BLaER1 (cell line): ENCODE measurements at regions not wholly inside any gene's neighbourhood (a gene's known extent, or its start where the extent isn't known, plus 50 kb on each side); places are given as distances from the start of the nearest gene placed in this dataset.

Experiments used
- H3K27ac ChIP-seq: shearing (Covaris generic); formaldehyde crosslinking; 2 replicates; pipeline ENCODE4 v1.8.1; 2022
- H3K27me3 ChIP-seq: shearing (Covaris generic); formaldehyde crosslinking; 2 replicates; pipeline ENCODE4 v1.8.1; 2022
- H3K36me3 ChIP-seq: shearing (Covaris generic); formaldehyde crosslinking; 2 replicates; pipeline ENCODE4 v1.8.1; 2022
- H3K4me1 ChIP-seq: shearing (Covaris generic); formaldehyde crosslinking; 2 replicates; pipeline ENCODE4 v1.8.1; 2022
- H3K4me2 ChIP-seq: shearing (Covaris generic); formaldehyde crosslinking; 2 replicates; pipeline ENCODE4 v1.8.1; 2022
- H3K4me3 ChIP-seq: shearing (Covaris generic); formaldehyde crosslinking; 2 replicates; pipeline ENCODE4 v1.8.1; 2022
- H3K9ac ChIP-seq: shearing (Covaris generic); formaldehyde crosslinking; 2 replicates; pipeline ENCODE4 v1.8.1; 2022
- H3K9me3 ChIP-seq: shearing (Covaris generic); formaldehyde crosslinking; 2 replicates; pipeline ENCODE4 v1.8.1; 2022
- H4K20me1 ChIP-seq: shearing (Covaris generic); formaldehyde crosslinking; 2 replicates; pipeline ENCODE4 v1.8.1; 2022
- Cebpa-rat ChIP-seq: shearing (Covaris generic); IDR thresholded peaks from 2 replicates; pipeline ENCODE4 v1.8.1; 2022

DNA sequence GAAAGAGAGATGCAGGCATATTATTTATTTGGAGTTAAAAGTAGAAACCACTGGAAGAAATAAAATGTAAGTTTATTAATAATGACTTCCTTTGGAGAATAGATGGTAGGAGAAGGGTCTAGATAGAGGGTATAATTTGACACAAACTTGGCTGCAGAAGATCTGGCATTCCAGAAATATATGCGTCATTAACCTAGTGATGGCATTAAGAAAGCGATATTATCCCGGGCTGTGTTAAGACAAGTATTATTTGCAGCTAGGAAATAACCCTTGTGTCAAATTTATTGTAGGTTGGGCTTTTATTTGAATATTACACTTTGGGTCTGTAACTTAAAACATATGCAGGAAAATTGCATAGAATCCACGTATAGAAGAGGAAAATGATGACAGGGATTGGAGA is 389.5 kb downstream of the MTX2 start:
- no peaks in the 10 kb centered on the region for H3K9me3 ChIP-seq
- no peaks in the 10 kb centered on the region for H4K20me1 ChIP-seq
- no peak overlapping the region for H3K4me3 ChIP-seq
- no peaks in the 10 kb centered on the region for H3K27me3 ChIP-seq
- H3K4me2 ChIP-seq, result no peak overlapping the region
- no peaks in the 10 kb centered on the region for H3K4me1 ChIP-seq
- H3K27ac ChIP-seq, result no peak overlapping the region
- H3K9ac ChIP-seq, result no peak overlapping the region
- no peak for TF ChIP-seq Cebpa-rat
- H3K36me3 ChIP-seq, result no peaks in the 10 kb centered on the region

DNA sequence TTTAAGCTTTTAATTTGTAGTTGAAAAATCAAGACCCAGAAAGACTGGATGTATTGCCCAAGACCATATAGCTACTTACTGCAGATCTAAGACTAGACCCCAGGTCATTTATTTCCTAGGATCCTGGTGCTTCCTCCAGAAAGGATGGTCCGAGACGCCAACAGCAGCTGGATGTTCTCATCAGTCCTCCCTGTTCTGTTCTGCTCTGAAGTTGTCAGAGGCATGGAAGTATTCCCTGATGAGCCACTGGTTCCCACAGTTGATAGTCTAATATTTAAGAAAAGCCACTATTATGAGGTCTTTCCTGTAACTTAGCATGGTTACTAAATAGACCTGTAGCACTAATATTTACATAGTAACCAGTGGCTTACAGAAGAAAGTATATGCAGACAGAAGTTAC is 393.5 kb downstream of the MTX2 start:
- Histone ChIP-seq H3K9ac (no peak overlapping the region), H3K27me3 (no peaks in the 10 kb centered on the region), H3K4me2 (no peak overlapping the region)

DNA sequence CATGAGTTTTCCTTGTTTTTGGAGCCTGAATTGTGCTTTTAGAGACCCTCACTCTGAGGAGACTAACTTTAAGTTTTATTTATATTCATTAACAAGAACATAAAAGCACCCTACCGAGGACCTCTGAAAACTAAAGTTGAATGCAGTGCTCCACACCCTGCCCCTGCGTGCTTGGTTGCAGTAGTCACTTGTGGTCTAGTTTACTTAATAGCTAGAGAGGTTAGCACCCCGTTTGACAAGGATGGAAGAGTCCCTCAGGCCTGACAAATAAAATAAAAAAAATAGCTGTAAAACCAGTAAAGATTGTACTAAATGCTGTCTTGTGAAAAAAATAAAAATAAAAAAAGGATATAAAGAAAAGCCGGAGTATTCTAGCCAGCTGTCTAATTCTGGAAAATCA is 395.2 kb downstream of the MTX2 start:
- Histone ChIP-seq H3K4me1 (no peaks in the 10 kb centered on the region), H4K20me1 (no peaks in the 10 kb centered on the region), H3K4me2 (no peak overlapping the region), H3K9me3 (no peaks in the 10 kb centered on the region), H3K9ac (no peak overlapping the region), H3K27ac (no peak overlapping the region), H3K4me3 (no peak overlapping the region), H3K27me3 (no peaks in the 10 kb centered on the region), H3K36me3 (no peaks in the 10 kb centered on the region)
- TF ChIP-seq Cebpa-rat, result no peak

More for the DNA sequence above, 393.5 kb downstream of the MTX2 start:
- no peaks in the 10 kb centered on the region for H4K20me1 ChIP-seq
- H3K27ac ChIP-seq, result no peak overlapping the region
- no peak for TF ChIP-seq Cebpa-rat
- H3K4me1 ChIP-seq, result no peaks in the 10 kb centered on the region
- no peak overlapping the region for H3K4me3 ChIP-seq
- H3K9me3 ChIP-seq, result no peaks in the 10 kb centered on the region
- H3K36me3 ChIP-seq, result no peaks in the 10 kb centered on the region

DNA sequence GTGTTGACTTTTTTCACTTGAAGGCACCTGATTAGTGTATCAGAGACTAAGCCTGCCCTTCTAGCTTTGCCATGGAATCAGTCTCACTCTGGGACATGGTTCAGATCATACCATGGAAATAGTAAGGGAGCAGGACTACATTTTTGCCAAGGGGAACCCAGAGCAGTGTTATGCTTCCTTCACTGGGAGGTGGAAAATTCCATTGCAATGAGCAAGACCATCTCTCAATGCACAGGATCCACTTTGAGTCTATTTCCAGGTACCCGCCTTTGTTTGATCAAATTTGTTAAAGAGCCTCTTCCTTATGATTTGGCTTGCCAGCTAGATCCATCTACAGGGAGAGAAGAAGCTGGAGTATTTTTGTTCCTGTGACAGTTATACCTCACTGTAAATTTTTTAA is 395.8 kb downstream of the MTX2 start:
- Histone ChIP-seq H3K27me3 (no peaks in the 10 kb centered on the region), H3K9me3 (no peaks in the 10 kb centered on the region), H3K27ac (no peak overlapping the region), H3K36me3 (no peaks in the 10 kb centered on the region), H3K4me3 (no peak overlapping the region), H3K4me1 (no peaks in the 10 kb centered on the region), H3K9ac (no peak overlapping the region), H3K4me2 (no peak overlapping the region), H4K20me1 (no peaks in the 10 kb centered on the region)
- no peak for TF ChIP-seq Cebpa-rat

DNA sequence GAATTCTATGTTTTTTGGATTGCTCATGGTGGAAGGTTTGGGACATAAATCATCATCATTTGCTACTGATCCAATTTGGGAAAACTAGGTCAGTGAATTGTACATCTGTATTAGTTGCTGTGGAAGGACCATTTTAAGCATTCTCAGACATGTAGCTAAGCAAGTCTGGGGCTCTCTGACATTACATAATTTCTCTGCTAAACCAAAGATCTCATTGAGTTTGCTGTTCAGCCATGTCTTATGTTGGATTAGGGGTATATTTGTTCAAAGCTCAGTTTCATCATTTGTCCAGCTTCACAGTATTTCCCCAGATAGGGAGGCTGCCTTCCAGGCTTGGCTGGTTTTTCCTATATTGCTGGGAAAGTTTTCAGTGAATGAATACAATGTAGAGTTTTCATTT is 399.7 kb downstream of the MTX2 start:
- H4K20me1 ChIP-seq, result no peaks in the 10 kb centered on the region
- H3K9me3 ChIP-seq, result no peaks in the 10 kb centered on the region
- H3K4me2 ChIP-seq, result no peak overlapping the region
- no peaks in the 10 kb centered on the region for H3K36me3 ChIP-seq
- no peak overlapping the region for H3K9ac ChIP-seq
- H3K4me3 ChIP-seq, result no peak overlapping the region
- H3K27me3 ChIP-seq, result no peaks in the 10 kb centered on the region
- no peaks in the 10 kb centered on the region for H3K4me1 ChIP-seq
- no peak overlapping the region for H3K27ac ChIP-seq
- TF ChIP-seq Cebpa-rat, result no peak

DNA sequence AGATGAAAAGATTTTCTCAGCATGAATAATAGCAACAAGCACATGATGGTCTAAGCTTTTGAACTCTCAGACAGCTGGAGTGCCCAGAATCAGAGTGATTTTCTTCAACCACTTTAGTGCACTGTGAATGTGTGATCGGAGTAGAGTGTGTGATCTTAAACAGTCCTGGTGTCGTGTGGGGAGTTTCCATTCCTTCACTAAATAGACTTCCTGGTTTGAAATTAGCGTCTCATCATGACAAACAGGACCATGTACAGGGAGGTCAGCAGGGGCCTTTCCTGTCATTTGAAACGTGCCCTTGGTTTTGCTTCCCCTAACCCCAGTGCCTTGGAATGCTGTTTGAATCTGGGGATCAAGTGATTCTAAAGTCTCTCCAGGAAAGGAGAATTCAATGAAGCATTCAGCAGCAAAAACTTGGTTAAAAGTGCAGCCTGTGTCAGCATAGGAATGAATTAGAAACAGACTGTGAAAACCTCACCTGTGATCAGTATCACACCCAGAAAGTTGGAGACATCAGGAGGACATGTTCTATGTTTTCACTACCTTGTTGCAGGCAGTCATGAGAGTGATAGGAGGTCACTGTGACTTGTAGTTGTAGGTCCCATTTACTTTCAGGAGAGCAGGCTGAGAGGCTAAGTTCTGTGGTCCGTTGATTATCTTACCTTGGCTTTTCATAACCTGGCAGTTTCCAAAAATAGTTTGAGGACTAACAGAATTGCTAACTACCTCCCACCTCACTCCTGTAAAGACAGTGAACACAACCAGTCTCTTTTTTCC is 400.3 kb downstream of the MTX2 start:
- Histone ChIP-seq H3K27ac (no peak overlapping the region), H3K4me1 (no peaks in the 10 kb centered on the region), H3K36me3 (no peaks in the 10 kb centered on the region), H4K20me1 (no peaks in the 10 kb centered on the region), H3K4me3 (no peak overlapping the region), H3K27me3 (no peaks in the 10 kb centered on the region), H3K9ac (no peak overlapping the region), H3K4me2 (no peak overlapping the region), H3K9me3 (no peaks in the 10 kb centered on the region)
- no peak for TF ChIP-seq Cebpa-rat

DNA sequence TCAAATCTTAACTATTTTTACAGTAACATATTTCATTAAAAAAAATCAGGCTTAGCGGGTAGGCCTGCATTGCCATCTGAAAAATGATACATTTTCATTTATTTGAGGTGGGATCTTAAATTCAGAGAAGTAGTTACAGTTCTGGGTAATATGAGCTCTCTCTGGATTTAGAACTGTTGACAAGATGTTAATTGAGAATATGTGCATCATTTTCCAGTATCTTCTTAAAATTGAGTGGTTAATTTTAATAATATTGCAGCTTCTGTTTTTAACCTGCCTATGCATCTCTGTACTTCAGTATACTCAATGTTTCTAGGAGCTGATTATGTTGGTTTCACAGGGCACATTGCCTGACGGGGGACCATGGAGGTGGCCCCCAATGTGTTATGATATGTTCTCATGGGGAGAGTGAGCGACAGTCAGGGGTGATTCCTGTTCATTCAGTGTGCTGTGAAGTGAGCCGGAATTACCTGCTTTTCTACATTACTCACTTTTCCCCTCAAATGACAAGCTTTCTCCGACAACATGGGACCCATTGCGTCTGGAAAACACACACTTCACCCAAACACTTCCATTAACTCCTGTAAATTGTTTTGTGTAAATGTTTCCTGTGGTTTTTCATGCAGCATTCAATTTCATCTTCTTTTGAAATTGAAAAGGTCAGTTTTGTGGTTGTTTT is 406.2 kb downstream of the MTX2 start:
- Histone ChIP-seq H3K4me3 (no peak overlapping the region), H3K9ac (no peak overlapping the region), H3K4me2 (no peak overlapping the region), H4K20me1 (no peaks in the 10 kb centered on the region), H3K9me3 (no peaks in the 10 kb centered on the region), H3K36me3 (no peaks in the 10 kb centered on the region), H3K27me3 (no peaks in the 10 kb centered on the region), H3K4me1 (no peaks in the 10 kb centered on the region), H3K27ac (no peak overlapping the region)
- TF ChIP-seq Cebpa-rat, result no peak

DNA sequence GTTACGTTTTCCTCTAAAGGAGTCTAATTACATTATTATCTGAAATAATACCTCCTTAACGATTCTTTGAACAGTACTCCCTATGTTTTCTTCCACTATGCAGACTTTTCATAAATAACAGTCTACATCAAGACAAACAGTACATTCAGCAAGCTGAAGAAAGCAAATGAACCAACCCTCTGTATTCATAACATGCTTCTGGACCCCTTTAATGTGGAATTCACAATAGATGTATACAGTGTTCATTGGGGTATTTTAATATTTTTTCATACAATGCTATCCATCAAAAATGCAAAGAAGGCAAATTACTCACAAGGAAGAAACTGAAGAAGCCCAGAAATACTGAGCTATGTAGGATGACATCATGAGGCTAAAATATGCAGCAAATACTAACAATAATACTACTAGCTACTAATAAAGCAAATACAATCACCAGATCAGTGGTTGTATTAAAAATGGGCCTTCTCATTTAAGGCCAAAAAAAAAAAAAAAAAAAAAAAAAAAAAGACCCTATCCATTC is 408.6 kb downstream of the MTX2 start:
- Histone ChIP-seq H3K36me3 (no peaks in the 10 kb centered on the region), H3K9ac (no peak overlapping the region), H4K20me1 (no peaks in the 10 kb centered on the region)

DNA sequence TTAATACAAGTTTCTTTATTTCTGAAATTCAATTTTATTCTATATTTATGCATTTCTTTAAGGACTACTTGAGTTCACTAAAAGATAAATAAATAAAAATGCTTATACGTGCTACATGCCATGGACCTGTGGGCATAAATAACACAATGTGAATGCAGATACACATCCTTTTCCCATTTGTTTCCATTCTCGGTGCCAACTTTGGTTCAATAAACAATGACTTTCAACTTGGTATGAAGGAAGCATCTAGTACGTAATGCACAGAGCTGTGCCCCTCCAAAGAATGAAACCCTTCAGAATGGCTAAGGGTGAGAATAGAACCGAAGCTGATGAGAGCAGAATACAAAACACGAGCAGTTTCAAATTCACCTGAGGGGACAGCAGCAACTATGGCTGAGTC is 409.3 kb downstream of the MTX2 start:
- Histone ChIP-seq H3K9me3 (no peaks in the 10 kb centered on the region), H3K36me3 (no peaks in the 10 kb centered on the region), H3K4me3 (no peak overlapping the region), H3K4me1 (no peaks in the 10 kb centered on the region), H4K20me1 (no peaks in the 10 kb centered on the region), H3K9ac (no peak overlapping the region), H3K27ac (no peak overlapping the region), H3K27me3 (no peaks in the 10 kb centered on the region), H3K4me2 (no peak overlapping the region)
- no peak for TF ChIP-seq Cebpa-rat

More for the DNA sequence above, 408.6 kb downstream of the MTX2 start:
- Histone ChIP-seq H3K4me1 (no peaks in the 10 kb centered on the region), H3K4me3 (no peak overlapping the region), H3K27me3 (no peaks in the 10 kb centered on the region), H3K9me3 (no peaks in the 10 kb centered on the region), H3K27ac (no peak overlapping the region), H3K4me2 (no peak overlapping the region)
- no peak for TF ChIP-seq Cebpa-rat

DNA sequence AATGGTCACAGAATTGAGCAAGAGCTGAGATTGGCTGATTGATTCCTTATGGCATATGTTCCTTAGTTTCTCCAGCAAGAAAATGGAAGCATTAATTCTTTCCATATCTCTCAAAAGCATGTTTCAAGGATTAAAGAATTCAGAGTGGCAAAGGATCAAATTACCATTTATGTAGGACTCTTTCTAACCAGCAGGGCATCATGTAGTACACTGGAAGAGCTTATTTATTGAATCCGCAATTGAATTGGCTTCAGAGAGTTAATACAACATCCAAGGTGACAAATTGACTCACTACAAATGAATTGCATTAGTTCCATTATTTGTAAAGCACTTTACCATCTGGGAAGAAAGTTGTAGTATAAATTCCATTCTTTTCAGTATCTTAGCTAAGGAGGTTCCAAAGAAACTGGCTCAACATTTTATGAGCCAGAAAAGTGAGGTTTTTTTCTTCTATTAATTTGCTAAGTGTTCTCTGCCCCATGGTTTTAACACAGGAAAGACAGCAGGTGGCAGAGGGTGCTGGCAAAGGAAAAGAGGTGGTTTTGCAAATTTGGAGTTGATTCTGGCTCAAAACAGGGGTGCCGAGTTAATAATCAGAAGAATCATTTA is 409.9 kb downstream of the MTX2 start:
- Histone ChIP-seq H3K4me3 (no peak overlapping the region), H3K36me3 (no peaks in the 10 kb centered on the region), H3K27ac (no peak overlapping the region), H4K20me1 (no peaks in the 10 kb centered on the region), H3K27me3 (no peaks in the 10 kb centered on the region), H3K4me1 (no peaks in the 10 kb centered on the region), H3K9me3 (no peaks in the 10 kb centered on the region), H3K9ac (no peak overlapping the region), H3K4me2 (no peak overlapping the region)
- TF ChIP-seq Cebpa-rat, result no peak
